ENCODE measurements at regions not wholly inside any gene's neighbourhood (a gene's known extent, or its start where the extent isn't known, plus 50 kb on each side); places are given as distances from the start of the nearest gene placed in this dataset.

DNA sequence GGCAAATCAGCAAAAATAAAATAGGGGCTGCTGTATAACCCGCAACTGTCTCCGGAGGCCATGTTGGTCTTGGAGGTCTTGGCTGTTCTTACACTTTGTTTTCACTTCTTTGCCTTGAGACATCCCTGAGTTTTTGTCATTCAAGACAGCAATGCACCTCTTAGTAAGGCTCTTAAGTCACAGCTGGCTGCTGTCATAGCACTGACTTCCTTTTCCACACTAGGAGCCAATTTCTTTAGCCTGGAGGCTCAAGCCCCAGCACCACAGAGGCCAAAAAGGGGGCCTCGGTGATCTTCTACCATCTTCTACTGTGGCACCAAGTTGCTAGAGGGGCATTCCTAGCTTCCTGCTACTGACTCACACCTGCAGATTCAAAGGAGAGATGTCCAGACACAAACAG, 536.3 kb downstream of the CDH26 start:
- H3K4me3 ChIP-seq (ENCODE audit: low read depth, low read length): no peak overlapping the region
- TF ChIP-seq, protein P1, sequence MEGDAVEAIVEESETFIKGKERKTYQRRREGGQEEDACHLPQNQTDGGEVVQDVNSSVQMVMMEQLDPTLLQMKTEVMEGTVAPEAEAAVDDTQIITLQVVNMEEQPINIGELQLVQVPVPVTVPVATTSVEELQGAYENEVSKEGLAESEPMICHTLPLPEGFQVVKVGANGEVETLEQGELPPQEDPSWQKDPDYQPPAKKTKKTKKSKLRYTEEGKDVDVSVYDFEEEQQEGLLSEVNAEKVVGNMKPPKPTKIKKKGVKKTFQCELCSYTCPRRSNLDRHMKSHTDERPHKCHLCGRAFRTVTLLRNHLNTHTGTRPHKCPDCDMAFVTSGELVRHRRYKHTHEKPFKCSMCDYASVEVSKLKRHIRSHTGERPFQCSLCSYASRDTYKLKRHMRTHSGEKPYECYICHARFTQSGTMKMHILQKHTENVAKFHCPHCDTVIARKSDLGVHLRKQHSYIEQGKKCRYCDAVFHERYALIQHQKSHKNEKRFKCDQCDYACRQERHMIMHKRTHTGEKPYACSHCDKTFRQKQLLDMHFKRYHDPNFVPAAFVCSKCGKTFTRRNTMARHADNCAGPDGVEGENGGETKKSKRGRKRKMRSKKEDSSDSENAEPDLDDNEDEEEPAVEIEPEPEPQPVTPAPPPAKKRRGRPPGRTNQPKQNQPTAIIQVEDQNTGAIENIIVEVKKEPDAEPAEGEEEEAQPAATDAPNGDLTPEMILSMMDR (IDR thresholded peaks at IDR 0.05; ENCODE audit: insufficient read depth, low read depth, low read length): no peak
- no peak for DNase-seq (ENCODE audit: low read depth)

GRCh38 chr20:60497298-60498035, 539.2 kb downstream of the CDH26 start:
- H3K4me3 ChIP-seq (ENCODE audit: low read depth, low read length): no peak overlapping the region
- no peak for DNase-seq (ENCODE audit: low read depth)
- TF ChIP-seq, protein P1 (IDR thresholded peaks at IDR 0.05; ENCODE audit: insufficient read depth, low read depth, low read length): no peak

DNA sequence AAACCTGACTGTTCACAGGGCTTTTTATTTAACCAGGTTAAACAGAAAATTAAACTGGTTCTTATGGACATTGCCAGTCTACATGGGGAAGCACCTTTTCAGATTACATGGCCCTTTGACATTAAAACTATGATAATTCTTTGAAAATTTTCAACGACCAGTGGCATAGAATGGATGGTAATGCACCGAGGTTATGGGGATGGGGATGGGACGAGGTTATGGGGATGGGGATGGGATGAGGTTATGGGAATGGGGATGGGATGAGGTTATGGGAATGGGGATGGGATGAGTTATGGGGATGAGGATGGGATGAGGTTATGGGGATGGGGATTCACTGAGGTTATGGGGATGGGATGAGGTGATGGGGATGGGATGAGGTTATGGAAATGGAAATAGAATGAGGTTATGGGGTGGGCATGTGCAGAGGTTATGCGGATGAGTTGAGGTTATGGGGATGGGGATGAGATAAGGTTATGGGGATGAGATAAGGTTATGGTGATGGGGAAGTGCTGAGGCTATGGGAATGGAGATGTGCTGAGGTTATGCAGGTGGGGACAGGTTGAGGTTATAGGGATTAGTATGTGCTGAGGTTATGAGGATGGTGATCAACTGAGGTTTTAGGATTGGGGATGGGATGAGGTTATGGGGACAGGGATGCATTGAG, 541.9 kb downstream of the CDH26 start:
- no peak overlapping the region for H3K4me3 ChIP-seq (ENCODE audit: low read depth, low read length)
- TF ChIP-seq, protein P1 (IDR thresholded peaks at IDR 0.05; ENCODE audit: insufficient read depth, low read depth, low read length): no peak
- no peak for DNase-seq (ENCODE audit: low read depth)

- H3K4me3 ChIP-seq (ENCODE audit: low read depth, low read length): no peak overlapping the region
- TF ChIP-seq, protein P1 (IDR thresholded peaks at IDR 0.05; ENCODE audit: insufficient read depth, low read depth, low read length): no peak
- no peak for DNase-seq (ENCODE audit: low read depth)
Measured at GRCh38 chr20:60501048-60501447, 542.8 kb downstream of the CDH26 start.

GRCh38 chr20:60502881-60503280, 544.7 kb downstream of the CDH26 start:
- TF ChIP-seq, protein P1 (IDR thresholded peaks at IDR 0.05; ENCODE audit: insufficient read depth, low read depth, low read length): no peak
- no peak for DNase-seq (ENCODE audit: low read depth)
- H3K4me3 ChIP-seq (ENCODE audit: low read depth, low read length): no peak overlapping the region

DNA sequence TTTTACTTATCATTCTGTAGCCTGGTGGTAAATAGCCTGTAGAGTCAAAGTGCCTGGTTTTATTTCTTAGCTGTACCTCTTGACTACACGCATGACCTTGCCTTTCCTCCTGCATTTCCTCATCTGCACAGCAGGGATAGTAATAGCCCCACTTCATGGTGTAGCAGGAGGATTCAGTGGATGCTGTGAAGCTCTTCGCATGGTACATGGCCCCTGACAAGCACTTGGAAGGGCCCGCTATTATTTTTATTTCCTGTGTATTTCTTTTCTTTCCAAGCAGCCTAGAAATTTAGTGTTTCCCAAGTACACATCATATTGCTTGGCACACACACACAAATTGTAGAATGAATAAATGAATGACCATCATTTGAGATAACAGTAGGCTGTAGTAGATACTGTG, 547.2 kb downstream of the CDH26 start:
- H3K4me3 ChIP-seq (ENCODE audit: low read depth, low read length): no peak overlapping the region
- no peak for DNase-seq (ENCODE audit: low read depth)
- TF ChIP-seq, protein P1 (IDR thresholded peaks at IDR 0.05; ENCODE audit: insufficient read depth, low read depth, low read length): no peak
